ENCODE measurements at regions not wholly inside any gene's neighbourhood (a gene's known extent, or its start where the extent isn't known, plus 50 kb on each side); places are given as distances from the start of the nearest gene placed in this dataset.

DNA sequence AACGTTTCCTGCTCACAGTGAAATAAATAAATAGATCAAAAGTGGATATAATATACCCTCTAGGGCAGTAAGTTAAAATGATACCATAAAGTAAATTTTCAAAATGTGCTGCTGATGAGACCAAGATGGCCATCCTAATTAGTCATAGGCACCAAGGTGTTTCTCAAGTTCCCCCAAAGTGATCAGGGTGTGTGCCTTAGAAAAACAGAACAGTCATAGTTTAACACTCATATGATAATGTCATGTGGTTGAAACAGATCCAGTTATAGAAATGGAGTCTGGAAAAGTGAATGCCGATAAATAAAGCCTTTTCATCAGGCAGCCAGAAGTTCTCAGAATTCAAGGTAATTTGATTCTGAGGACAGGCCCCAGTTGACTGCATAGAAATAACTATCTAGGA lies 161.5 kb upstream of the CDKN2B start:
- Histone ChIP-seq H3K9me3 (ENCODE audit: control insufficient read depth, low read length) (no peaks in the 10 kb centered on the region), H3K36me3 (ENCODE audit: control insufficient read depth, insufficient read depth, low read length) (no peaks in the 10 kb centered on the region), H3K4me3 (ENCODE audit: low read length) (no peak overlapping the region), H3K27me3 (ENCODE audit: control insufficient read depth, insufficient read depth, low read length, poor library complexity, severe bottlenecking) (no peaks in the 10 kb centered on the region), H3K4me1 (ENCODE audit: control insufficient read depth, insufficient read depth, low read length) (peaks cover 7% of the 10 kb centered on the region), H3K27ac (ENCODE audit: low read depth, low read length) (no peak overlapping the region), H3K9ac (ENCODE audit: extremely low read depth, low read length, poor library complexity, severe bottlenecking) (no peak overlapping the region)
- Mint-ChIP-seq H3K9me3 (no peaks in the 10 kb centered on the region), H3K4me1 (peaks cover 19% of the 10 kb centered on the region), H3K36me3 (ENCODE audit: low read depth) (no peaks in the 10 kb centered on the region), H3K27me3 (ENCODE audit: insufficient read depth) (no peaks in the 10 kb centered on the region), H3K4me3 (no peak overlapping the region), H3K27ac (no peak overlapping the region)
- no peak for DNase-seq
- TF ChIP-seq CTCF (conservative IDR thresholded peaks at IDR 0.05) = no peak
- 67 to 90% methylated on average over 1 to 2 of the region's 2 CpGs for WGBS, 2 experiments (ENCODE audit: insufficient coverage in 1 of 2, insufficient read length in 1 of 2)

GRCh38 chr9:22170990-22171670 lies 162.0 kb upstream of the CDKN2B start:
- Histone ChIP-seq H3K9ac (ENCODE audit: extremely low read depth, low read length, poor library complexity, severe bottlenecking) (no peak overlapping the region), H3K9me3 (ENCODE audit: control insufficient read depth, low read length) (no peaks in the 10 kb centered on the region), H3K4me1 (ENCODE audit: control insufficient read depth, insufficient read depth, low read length) (peaks cover 7% of the 10 kb centered on the region), H3K27me3 (ENCODE audit: control insufficient read depth, insufficient read depth, low read length, poor library complexity, severe bottlenecking) (no peaks in the 10 kb centered on the region), H3K4me3 (ENCODE audit: low read length) (no peak overlapping the region), H3K27ac (ENCODE audit: low read depth, low read length) (no peak overlapping the region), H3K36me3 (ENCODE audit: control insufficient read depth, insufficient read depth, low read length) (no peaks in the 10 kb centered on the region)
- TF ChIP-seq CTCF (conservative IDR thresholded peaks at IDR 0.05) = no peak
- H3K27me3 Mint-ChIP-seq (ENCODE audit: insufficient read depth) = peaks cover under 1% of the 10 kb centered on the region
- no peak overlapping the region for H3K27ac Mint-ChIP-seq
- peaks cover 3% of the 10 kb centered on the region for H3K9me3 Mint-ChIP-seq
- H3K36me3 Mint-ChIP-seq (ENCODE audit: low read depth) = no peaks in the 10 kb centered on the region
- peaks cover 19% of the 10 kb centered on the region for H3K4me1 Mint-ChIP-seq
- 86 to 91% methylated on average over 1 to 2 of the region's 2 CpGs for WGBS, 2 experiments (ENCODE audit: insufficient coverage in 1 of 2, insufficient read length in 1 of 2)
- H3K4me3 Mint-ChIP-seq = no peak overlapping the region
- no peak for DNase-seq

GRCh38 chr9:22171691-22172090 lies 162.6 kb upstream of the CDKN2B start:
- no peak overlapping the region for H3K4me3 Mint-ChIP-seq
- peaks cover 19% of the 10 kb centered on the region for H3K4me1 Mint-ChIP-seq
- H3K27me3 Mint-ChIP-seq (ENCODE audit: insufficient read depth) = peaks cover 4% of the 10 kb centered on the region
- no peak overlapping the region for H3K27ac ChIP-seq (ENCODE audit: low read depth, low read length)
- no peak overlapping the region for H3K27ac Mint-ChIP-seq
- H3K36me3 Mint-ChIP-seq (ENCODE audit: low read depth) = no peaks in the 10 kb centered on the region
- no peaks in the 10 kb centered on the region for H3K27me3 ChIP-seq (ENCODE audit: control insufficient read depth, insufficient read depth, low read length, poor library complexity, severe bottlenecking)
- H3K4me3 ChIP-seq (ENCODE audit: low read length) = no peak overlapping the region
- H3K9ac ChIP-seq (ENCODE audit: extremely low read depth, low read length, poor library complexity, severe bottlenecking) = no peak overlapping the region
- H3K36me3 ChIP-seq (ENCODE audit: control insufficient read depth, insufficient read depth, low read length) = no peaks in the 10 kb centered on the region
- WGBS, 2 experiments (ENCODE audit: insufficient coverage in 1 of 2, insufficient read length in 1 of 2) = 29 to 50% methylated on average over 1 to 3 of the region's 3 CpGs
- DNase-seq = no peak
- no peak for TF ChIP-seq CTCF (conservative IDR thresholded peaks at IDR 0.05)
- H3K9me3 Mint-ChIP-seq = peaks cover 8% of the 10 kb centered on the region
- H3K9me3 ChIP-seq (ENCODE audit: control insufficient read depth, low read length) = peaks cover 4% of the 10 kb centered on the region
- peaks cover 7% of the 10 kb centered on the region for H3K4me1 ChIP-seq (ENCODE audit: control insufficient read depth, insufficient read depth, low read length)

Data from endodermal cell (in vitro differentiated cells).